ENCODE measurements at regions not wholly inside any gene's neighbourhood (a gene's known extent, or its start where the extent isn't known, plus 50 kb on each side); places are given as distances from the start of the nearest gene placed in this dataset.

DNA sequence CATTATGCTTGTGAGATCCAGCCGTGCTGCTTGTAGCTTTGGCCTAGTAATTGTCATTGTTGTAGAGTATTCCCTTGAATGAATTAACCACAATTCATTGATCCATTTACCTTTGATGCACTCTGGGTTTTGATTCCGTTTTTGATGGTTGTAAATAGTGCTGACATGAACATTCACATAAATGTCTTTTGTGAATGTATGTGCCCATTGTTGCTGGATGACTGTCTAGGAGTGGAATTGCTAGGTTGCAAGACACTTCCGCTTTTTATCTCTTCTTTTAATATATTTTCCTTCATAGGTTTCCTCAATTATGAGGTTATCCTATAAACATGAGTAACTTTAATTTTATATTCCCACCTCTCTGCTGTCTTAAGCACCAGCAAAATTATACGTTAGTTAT is 104.8 kb upstream of the CCDC68 start:
- no peak for DNase-seq

DNA sequence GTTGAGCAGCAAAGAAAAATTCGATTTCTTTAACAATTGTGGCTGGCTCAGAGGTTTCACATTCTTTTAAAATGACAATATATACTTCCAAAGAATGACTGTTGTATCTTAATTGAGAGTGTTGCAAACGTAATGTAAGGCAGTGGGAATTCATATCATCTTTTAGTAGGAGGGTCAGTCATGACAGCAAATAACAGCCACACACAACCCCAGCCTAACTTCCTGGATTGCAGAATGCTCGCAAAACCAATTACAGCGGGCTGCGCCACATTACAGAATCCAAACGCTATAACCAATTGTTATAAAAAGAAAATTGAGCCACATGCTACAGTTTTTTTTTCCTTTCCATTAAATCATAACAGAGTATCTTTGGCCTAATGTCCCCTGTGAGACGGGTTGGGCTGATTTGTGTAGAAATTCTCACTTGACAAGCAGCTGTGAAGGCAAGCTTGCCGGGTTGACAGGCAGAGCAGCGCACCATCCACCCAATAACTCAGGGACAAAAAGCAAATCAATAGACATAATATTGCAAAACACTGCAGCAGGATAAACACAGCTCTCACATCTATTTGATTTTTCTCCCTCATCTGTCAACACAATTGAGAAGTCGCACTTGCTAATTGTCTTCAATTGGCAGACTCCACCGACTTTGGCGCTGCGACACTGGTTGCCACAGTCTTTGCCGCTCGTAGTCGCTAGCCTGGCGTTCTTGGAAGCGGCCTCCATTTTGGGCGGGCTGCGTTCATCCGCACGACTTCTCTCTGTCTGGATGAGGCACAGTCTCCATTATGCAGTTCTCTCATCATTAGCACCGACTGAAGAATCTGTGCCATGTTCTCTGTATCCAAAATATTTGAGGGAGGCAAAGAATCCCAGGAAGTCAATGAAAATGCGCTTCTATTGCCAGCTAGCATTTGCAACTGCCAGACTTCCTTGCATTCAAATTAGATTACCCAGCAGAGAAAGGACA is 95.0 kb upstream of the CCDC68 start:
- peak in 45 of 56 donors; percentile 2 to 52 (median 23) for DNase-seq

DNA sequence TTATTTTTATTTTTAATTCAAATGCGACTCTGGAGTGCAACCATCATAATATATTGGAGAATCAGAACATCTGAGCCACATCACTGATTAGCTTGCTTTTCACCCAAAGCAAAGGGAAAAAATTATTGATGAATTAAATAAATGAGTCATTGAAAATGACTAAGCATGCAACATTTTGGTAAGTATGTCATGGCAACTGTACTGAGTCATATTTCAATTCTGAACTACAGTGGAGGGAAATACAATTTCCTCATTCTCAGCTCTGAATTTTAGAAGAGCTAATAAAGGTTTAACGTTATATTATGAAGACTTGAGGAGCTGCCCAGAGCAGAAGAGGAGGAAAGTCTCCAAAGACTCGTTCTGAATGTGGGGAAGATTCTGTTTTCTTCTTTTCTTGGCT is 89.6 kb upstream of the CCDC68 start:
- DNase-seq: no peak

DNA sequence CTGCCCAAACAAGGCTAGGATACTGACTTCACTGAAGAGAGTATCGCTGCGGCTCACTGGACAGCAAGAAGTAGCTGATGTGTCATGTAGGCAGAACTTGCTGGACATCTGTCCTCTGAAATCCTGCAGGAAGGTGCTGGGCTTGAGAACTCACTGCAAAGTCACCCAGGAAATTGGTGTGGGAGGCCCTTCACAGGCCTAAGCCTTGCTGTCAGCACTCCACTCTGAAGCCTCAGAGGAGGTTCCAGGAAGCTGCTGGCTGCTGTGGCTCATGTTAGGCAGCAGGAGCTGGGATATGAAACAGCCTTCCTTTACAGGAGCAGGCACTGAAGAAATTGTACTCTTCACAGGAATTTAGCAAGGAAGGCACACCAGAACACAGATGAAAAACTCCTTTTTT is 88.3 kb upstream of the CCDC68 start:
- DNase-seq: no peak

DNA sequence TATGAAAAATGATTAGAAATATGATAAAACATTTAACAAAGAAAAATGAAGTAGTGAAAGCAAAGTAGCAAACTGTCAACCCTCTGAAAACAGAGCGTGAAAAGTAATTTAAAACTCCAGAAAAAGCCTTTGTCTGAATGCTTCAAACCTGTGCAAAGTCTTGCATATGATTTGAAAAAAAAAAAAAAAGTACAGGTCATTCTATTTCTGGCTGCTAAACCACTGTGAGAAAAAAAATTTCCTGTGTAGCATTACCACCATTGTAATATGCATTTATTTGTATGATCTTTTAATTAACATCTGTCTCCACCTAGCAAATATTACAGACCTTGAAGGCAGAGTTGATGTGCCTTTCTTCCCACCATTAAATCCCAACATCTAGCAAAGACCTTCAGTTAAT is 82.1 kb upstream of the CCDC68 start:
- no peak for DNase-seq

DNA sequence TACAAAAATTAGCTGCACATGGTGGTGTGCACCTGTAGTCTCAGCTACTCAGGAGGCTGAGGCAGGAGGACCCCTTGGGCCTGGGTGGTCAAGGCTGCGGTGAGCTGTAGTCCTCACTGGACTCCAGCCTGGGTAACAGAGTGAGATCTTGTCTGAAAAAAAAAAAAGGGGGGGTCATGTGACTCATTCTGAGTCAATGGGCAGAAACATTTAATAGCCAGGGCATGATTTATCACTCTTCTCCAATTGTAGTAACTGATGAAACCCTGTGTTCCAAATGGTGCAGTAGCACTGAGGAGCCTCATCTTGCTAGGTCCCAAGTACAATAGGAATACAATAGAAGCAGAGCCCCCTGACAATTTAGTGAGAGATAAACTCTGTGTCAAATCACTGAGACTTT is 78.9 kb upstream of the CCDC68 start:
- no peak for DNase-seq

DNA sequence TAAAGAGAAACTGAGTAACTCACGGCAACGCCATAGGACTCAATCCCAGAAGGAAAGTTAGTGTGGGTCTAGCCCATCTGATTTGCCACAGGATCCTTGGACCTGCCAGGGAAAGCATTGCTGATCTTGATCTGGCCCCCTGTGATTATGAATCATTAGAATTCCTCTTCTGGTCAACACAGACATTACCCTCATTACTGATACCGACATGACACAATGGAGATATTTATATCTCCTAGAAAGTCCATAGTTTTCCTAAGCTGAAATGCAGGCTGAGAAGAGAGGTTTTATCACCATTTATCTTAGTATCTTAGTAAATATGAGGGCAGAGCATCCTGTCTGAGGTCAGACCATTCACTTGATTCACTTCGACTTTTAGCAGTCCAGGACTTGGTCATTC is 75.5 kb upstream of the CCDC68 start:
- no peak for DNase-seq

DNA sequence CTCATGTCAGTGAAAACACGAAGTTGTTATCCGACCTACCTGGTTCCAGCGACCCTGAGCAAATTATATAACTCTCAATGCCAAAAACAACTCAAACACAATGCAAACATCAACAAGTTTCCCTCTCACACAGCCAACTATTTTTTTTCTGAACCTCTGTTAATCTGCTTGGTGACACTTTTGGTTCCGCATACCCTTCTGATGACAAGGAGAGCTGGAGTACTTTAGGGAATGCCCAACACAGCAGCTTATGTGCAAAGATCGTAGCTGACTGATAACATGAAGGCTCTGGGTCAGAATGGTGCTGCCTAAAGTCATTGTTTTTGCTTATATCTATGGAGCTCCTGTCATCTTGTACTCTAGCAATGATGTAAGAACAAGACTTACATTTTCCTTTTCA is 72.7 kb upstream of the CCDC68 start:
- no peak for DNase-seq

DNA sequence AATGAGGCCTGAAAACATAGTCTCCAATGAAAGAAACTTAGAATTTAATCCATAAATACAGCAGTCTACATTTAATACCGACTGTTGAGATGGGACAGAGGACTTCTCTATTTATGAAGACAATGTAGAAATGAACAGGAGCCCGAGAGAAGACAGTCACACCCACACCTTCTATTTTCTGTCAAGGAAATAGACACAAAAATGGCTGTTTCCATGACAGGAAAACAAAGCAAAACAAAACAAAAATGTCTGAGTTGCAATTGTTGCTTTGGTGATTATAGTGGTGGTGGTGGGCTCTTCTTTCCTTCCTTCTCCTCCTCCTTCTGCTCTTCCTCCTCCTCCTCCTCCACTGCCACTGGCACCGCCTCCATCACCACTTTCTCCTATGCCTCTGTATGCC is 72.3 kb upstream of the CCDC68 start:
- DNase-seq: no peak

DNA sequence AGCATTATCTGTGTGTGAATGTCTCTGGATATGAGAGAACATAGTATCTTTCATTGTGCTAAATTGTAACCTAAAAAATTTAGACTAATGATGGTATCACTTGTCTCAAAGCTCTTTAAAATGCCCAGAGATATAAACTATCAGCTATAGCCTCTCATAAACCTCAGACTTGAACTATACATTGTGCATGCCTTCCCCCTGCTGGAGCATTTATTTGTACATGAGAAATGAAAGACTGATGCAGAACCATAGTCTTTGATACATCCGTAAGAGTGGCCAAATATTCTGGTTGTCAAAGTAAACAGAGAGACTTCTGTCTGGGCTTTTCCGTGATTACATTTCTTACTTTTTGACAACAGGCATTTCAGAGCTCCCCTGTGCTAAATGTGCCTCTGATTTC is 71.9 kb upstream of the CCDC68 start:
- DNase-seq: no peak

DNA sequence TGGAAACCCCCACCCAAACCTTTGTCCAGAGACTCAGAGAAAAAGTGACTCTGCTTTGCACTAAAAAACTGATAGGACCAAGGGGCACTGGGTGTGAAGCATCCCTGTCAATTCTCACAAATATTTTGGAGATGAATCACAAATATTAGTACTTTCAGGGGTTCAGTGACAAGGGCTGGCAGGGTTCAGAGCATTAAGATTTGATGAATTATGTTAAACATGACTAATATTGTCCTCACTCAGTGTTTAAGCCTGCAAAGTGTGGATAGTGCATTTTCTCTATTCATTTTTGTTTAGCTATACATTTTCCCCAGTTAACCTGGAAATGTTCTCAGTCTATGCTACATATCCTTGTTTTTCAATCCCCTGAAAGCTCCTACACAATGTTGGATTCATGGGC is 65.3 kb upstream of the CCDC68 start:
- DNase-seq: no peak

DNA sequence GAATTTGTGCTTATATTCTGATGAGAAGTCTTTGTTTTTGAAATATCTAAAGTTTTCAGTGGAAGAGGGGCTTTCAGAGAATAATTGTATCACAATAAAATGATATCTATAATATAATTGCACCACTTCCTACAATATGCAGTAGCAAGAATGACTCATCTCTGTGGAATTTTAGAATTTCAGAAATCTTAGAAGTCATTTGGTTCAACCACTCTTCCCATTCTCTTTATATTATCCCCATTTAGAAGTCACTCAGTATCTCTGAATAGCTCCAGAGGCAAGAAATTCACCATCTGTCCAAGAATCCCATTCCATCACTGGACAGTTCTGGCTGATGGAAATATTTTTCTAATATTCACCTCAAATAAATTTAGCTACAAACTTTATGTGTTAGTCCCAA is 59.3 kb upstream of the CCDC68 start:
- DNase-seq: no peak

DNA sequence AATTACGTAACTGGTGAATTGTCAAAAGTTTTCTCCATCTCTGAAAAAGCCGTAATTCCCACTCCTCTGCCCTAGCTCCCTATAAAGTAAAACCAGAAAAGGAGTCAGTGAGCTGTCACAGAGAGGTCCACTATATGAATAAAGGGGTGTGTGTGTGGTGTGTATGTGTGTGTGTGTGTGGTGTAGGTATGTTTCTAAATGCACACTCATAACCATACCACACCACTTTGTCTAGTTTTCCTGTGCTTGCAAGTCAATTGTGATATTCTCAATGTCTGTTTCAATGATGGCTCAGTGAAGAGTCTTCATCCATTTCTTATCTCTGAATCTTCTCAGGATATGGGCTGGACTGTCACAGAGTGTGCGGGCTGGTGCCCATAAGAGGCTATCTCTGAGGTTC is 54.8 kb upstream of the CCDC68 start:
- DNase-seq: no peak

DNA sequence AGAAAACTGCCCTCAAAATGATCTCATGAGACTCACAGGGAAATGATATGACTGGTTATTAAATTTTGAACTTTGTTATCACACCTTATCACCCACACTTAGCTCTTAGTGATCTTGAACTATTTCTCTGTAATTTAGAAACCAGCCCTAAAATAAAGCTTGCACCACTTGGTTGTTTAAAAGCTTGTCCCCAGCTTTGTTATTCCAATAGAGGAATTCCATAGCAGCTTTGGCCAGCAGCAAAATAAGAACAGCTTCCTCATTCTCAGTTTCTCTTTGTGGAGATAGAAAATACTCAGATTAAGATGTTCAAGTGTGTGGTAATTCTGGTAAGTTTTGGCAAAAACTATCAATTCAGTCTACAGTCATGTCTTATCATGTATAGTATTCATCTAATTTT is 54.4 kb upstream of the CCDC68 start:
- DNase-seq: no peak

DNA sequence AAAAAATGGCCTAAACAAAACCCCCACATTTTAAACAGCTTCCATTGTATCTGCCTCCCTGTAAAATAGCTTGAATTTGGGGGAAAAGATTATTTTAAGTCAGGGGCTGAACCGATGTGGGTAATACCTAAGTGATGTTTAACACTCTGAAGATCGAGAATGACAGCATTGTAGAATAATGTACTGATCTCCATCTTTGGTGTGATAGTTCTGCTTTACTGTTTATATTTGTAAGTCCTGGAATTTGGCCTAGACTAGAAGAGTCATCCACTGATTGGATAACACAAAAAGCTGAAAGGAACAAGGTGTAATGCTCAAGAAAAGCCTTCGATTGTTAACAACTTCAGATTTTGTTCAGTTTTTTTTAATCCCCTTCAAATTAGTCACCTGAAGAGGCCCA is 53.8 kb upstream of the CCDC68 start:
- DNase-seq: no peak

DNA sequence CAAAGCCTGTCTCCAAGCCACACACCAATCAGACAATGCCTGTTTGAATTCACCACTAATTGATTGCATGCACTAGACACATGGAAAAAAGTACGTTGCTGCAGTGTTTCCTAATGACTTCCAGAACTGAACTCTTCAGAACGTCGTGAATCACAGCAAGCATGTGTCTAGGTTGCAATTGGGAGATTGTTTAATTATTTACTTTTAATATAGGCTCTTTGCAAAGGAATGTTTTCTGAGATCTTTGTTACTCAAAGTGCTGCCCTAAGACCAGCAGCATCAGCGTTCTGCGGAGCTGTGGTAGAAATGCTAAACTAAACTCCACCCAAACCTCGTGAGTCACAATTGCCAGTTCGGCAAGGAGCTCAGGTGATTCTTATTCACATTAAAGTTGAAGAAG is 52.7 kb upstream of the CCDC68 start:
- DNase-seq: no peak

Measured in nucleus accumbens (tissue), 56 donors.